Neuronal stem cell (in vitro differentiated cells): ENCODE measurements at regions not wholly inside any gene's neighbourhood (a gene's known extent, or its start where the extent isn't known, plus 50 kb on each side); places are given as distances from the start of the nearest gene placed in this dataset.

Experiments used
- DNase-seq: peaks from one replicate; pipeline ENCODE4 v3.0.0-alpha.2; 2013; ENCODE audit warnings: low spot score
- H2AFZ ChIP-seq: one replicate; pipeline ENCODE4 v1.6.1; 2013; ENCODE audit warnings: mild to moderate bottlenecking, low read length, inconsistent platforms
- H2AK5ac ChIP-seq: 2 replicates; pipeline ENCODE4 v1.6.1; 2013; ENCODE audit warnings: low read depth, mild to moderate bottlenecking, inconsistent platforms, low read length, moderate library complexity, mixed read lengths
- H2BK120ac ChIP-seq: 2 replicates; pipeline ENCODE4 v1.6.1; 2013; ENCODE audit warnings: low read depth, mild to moderate bottlenecking, inconsistent platforms, low read length, moderate library complexity, mixed read lengths
- H2BK12ac ChIP-seq: one replicate; pipeline ENCODE4 v1.6.1; 2013; ENCODE audit warnings: low read length, inconsistent platforms
- H2BK15ac ChIP-seq: 2 replicates; pipeline ENCODE4 v1.6.1; 2013; ENCODE audit warnings: mild to moderate bottlenecking, low read length, inconsistent platforms, mixed read lengths
- H2BK5ac ChIP-seq: one replicate; pipeline ENCODE4 v1.6.1; 2013; ENCODE audit warnings: inconsistent platforms, mild to moderate bottlenecking, low read length, moderate library complexity
- H3K14ac ChIP-seq: one replicate; pipeline ENCODE4 v1.6.1; 2013; ENCODE audit warnings: low read length, inconsistent platforms
- H3K18ac ChIP-seq: 2 replicates; pipeline ENCODE4 v1.6.1; 2013; ENCODE audit warnings: low read length, inconsistent platforms
- H3K23ac ChIP-seq: 2 replicates; pipeline ENCODE4 v1.6.1; 2013; ENCODE audit warnings: low read depth, mild to moderate bottlenecking, mixed read lengths, low read length, inconsistent platforms; ENCODE audit not compliant: poor library complexity
- H3K27ac ChIP-seq: replicated peaks from 3 replicates; pipeline ENCODE4 v1.5.1; 2013; ENCODE audit warnings: low read length, inconsistent platforms
- H3K27me3 ChIP-seq, 3 experiments: 2 replicates each; pipeline ENCODE4 v1.6.1; 2013; ENCODE audit warnings: low read length in 3 of 3, mild to moderate bottlenecking in 2 of 3, inconsistent platforms in 1 of 3, low read depth in 1 of 3, mixed read lengths in 1 of 3, moderate library complexity in 1 of 3; ENCODE audit not compliant: control insufficient read depth in 3 of 3, insufficient read depth in 3 of 3
- H3K36me3 ChIP-seq, 2 donors: replicated peaks in 1 of 2; 2 replicates each; pipeline ENCODE4 v1.6.1; 2013; ENCODE audit warnings: low read length in 2 of 2; ENCODE audit not compliant: control insufficient read depth in 2 of 2, insufficient read depth in 2 of 2
- H3K4ac ChIP-seq: 2 replicates; pipeline ENCODE4 v1.6.1; 2013; ENCODE audit warnings: inconsistent platforms, mild to moderate bottlenecking, low read length, moderate library complexity
- H3K4me1 ChIP-seq, 2 donors: 1 replicate in 1 of 2; 2 replicates in 1 of 2; pipeline ENCODE4 v1.6.1; 2013; ENCODE audit warnings: low read length in 2 of 2, low read depth in 1 of 2; ENCODE audit not compliant: control insufficient read depth in 2 of 2, insufficient read depth in 1 of 2
- H3K4me2 ChIP-seq: one replicate; pipeline ENCODE4 v1.6.1; 2013; ENCODE audit warnings: mild to moderate bottlenecking, low read length, inconsistent platforms; ENCODE audit not compliant: insufficient read depth, poor library complexity, severe bottlenecking
- H3K4me3 ChIP-seq, 2 donors: 2 replicates each; pipeline ENCODE4 v1.5.1; 2013; ENCODE audit warnings: low read length in 2 of 2, mild to moderate bottlenecking in 2 of 2, inconsistent platforms in 1 of 2, moderate library complexity in 1 of 2
- H3K79me1 ChIP-seq: one replicate; pipeline ENCODE4 v1.6.1; 2013; ENCODE audit warnings: low read depth, mild to moderate bottlenecking, inconsistent platforms, low read length, moderate library complexity
- H3K9ac ChIP-seq: one replicate; pipeline ENCODE4 v1.6.1; 2013; ENCODE audit warnings: mild to moderate bottlenecking, low read depth, low read length, inconsistent platforms; ENCODE audit not compliant: poor library complexity
- H3K9me3 ChIP-seq, 2 donors: replicated peaks in 1 of 2; 2 replicates each; pipeline versions ENCODE3 to v1.6.1; 2013; ENCODE audit warnings: low read length in 2 of 2, mild to moderate bottlenecking in 2 of 2, inconsistent platforms in 1 of 2, low read depth in 1 of 2, mixed read lengths in 1 of 2, moderate library complexity in 1 of 2; ENCODE audit not compliant: control insufficient read depth in 2 of 2, insufficient read depth in 1 of 2
- H4K8ac ChIP-seq: one replicate; pipeline ENCODE4 v1.6.1; 2013; ENCODE audit warnings: low read depth, mild to moderate bottlenecking, inconsistent platforms, low read length, moderate library complexity
- H4K91ac ChIP-seq: one replicate; pipeline ENCODE4 v1.6.1; 2013; ENCODE audit warnings: low read length, low read depth, mild to moderate bottlenecking, inconsistent platforms; ENCODE audit not compliant: poor library complexity
- WGBS, 2 donors: extraction: QIAGEN DNeasy Blood & Tissue Kit; methylation state at CpG; one replicate each; pipeline ENCODE4 v1.1.7; 2013; ENCODE audit warnings: missing lambda C conversion rate in 2 of 2, mixed read lengths in 1 of 2; ENCODE audit not compliant: insufficient read length in 2 of 2, insufficient replicate concordance in 1 of 2; ENCODE audit errors: extremely low coverage in 2 of 2; 5-methylcytosine and 5-hydroxymethylcytosine counted together

GRCh38 chr4:141465171-141465570 is 171.2 kb upstream of the IL15 start:
- no peaks in the 10 kb centered on the region for H3K9me3 ChIP-seq
- H3K27me3 ChIP-seq = no peaks in the 10 kb centered on the region
- H2BK5ac ChIP-seq = no peak overlapping the region
- H3K14ac ChIP-seq = no peak overlapping the region
- H3K36me3 ChIP-seq = no peaks in the 10 kb centered on the region
- H3K4ac ChIP-seq = no peak overlapping the region
- H2BK15ac ChIP-seq = no peak overlapping the region
- no peak overlapping the region for H2BK120ac ChIP-seq
- WGBS, 2 donors = no CpG with 5 or more reads among the region's 6 CpGs
- no peak overlapping the region for H3K27ac ChIP-seq
- no peak overlapping the region for H3K23ac ChIP-seq
- H2AFZ ChIP-seq = no peak overlapping the region
- H4K91ac ChIP-seq = no peak overlapping the region
- no peak for DNase-seq
- H3K18ac ChIP-seq = no peak overlapping the region
- H2BK12ac ChIP-seq = no peak overlapping the region
- H3K4me2 ChIP-seq = no peak overlapping the region
- H3K4me1 ChIP-seq = no peaks in the 10 kb centered on the region
- no peak overlapping the region for H3K4me3 ChIP-seq
- no peaks in the 10 kb centered on the region for H3K79me1 ChIP-seq
- no peak overlapping the region for H3K9ac ChIP-seq
- no peak overlapping the region for H4K8ac ChIP-seq
- no peak overlapping the region for H2AK5ac ChIP-seq

- Histone ChIP-seq H2BK15ac (no peak overlapping the region), H2AFZ (no peak overlapping the region), H4K8ac (no peak overlapping the region), H3K79me1 (no peaks in the 10 kb centered on the region), H4K91ac (no peak overlapping the region), H3K4ac (no peak overlapping the region), H3K9me3 (no peaks in the 10 kb centered on the region), H3K18ac (no peak overlapping the region), H3K9ac (no peak overlapping the region), H3K27me3 (no peaks in the 10 kb centered on the region), H2BK12ac (no peak overlapping the region), H3K4me2 (no peak overlapping the region), H3K36me3 (no peaks in the 10 kb centered on the region), H3K14ac (no peak overlapping the region), H3K4me3 (no peak overlapping the region), H2BK5ac (no peak overlapping the region), H3K27ac (no peak overlapping the region), H3K23ac (no peak overlapping the region), H2AK5ac (no peak overlapping the region), H2BK120ac (no peak overlapping the region), H3K4me1 (no peaks in the 10 kb centered on the region)
- no peak for DNase-seq
- WGBS, 2 donors = no CpG with 5 or more reads among the region's 2 CpGs
Observed at GRCh38 chr4:141467225-141467624, 169.2 kb upstream of the IL15 start.

GRCh38 chr4:141469392-141469791 is 167.0 kb upstream of the IL15 start:
- H2BK120ac ChIP-seq = no peak overlapping the region
- no peak overlapping the region for H3K23ac ChIP-seq
- no peak overlapping the region for H3K4me3 ChIP-seq
- H2AK5ac ChIP-seq = no peak overlapping the region
- H3K27ac ChIP-seq = no peak overlapping the region
- H2AFZ ChIP-seq = no peak overlapping the region
- no peaks in the 10 kb centered on the region for H3K4me1 ChIP-seq
- H3K14ac ChIP-seq = no peak overlapping the region
- no peak for DNase-seq
- H4K8ac ChIP-seq = no peak overlapping the region
- H3K27me3 ChIP-seq = no peaks in the 10 kb centered on the region
- H2BK12ac ChIP-seq = no peak overlapping the region
- no peak overlapping the region for H3K18ac ChIP-seq
- H3K9ac ChIP-seq = no peak overlapping the region
- H2BK5ac ChIP-seq = no peak overlapping the region
- WGBS, 2 donors = no CpG with 5 or more reads among the region's 1 CpG
- H4K91ac ChIP-seq = no peak overlapping the region
- H3K4me2 ChIP-seq = no peak overlapping the region
- H3K4ac ChIP-seq = no peak overlapping the region
- no peak overlapping the region for H2BK15ac ChIP-seq
- no peaks in the 10 kb centered on the region for H3K79me1 ChIP-seq
- H3K9me3 ChIP-seq = no peaks in the 10 kb centered on the region
- no peaks in the 10 kb centered on the region for H3K36me3 ChIP-seq

GRCh38 chr4:141473026-141473540 is 163.3 kb upstream of the IL15 start:
- H3K14ac ChIP-seq = no peak overlapping the region
- no peaks in the 10 kb centered on the region for H3K36me3 ChIP-seq
- H3K4me1 ChIP-seq = no peaks in the 10 kb centered on the region
- no peaks in the 10 kb centered on the region for H3K79me1 ChIP-seq
- no peak overlapping the region for H2BK120ac ChIP-seq
- H2BK15ac ChIP-seq = no peak overlapping the region
- no peaks in the 10 kb centered on the region for H3K27me3 ChIP-seq
- no peak overlapping the region for H3K9ac ChIP-seq
- no peak overlapping the region for H3K18ac ChIP-seq
- no peak overlapping the region for H2AFZ ChIP-seq
- H3K4ac ChIP-seq = no peak overlapping the region
- H2BK5ac ChIP-seq = no peak overlapping the region
- H4K8ac ChIP-seq = no peak overlapping the region
- no peak overlapping the region for H2BK12ac ChIP-seq
- no peak overlapping the region for H3K23ac ChIP-seq
- no peak overlapping the region for H4K91ac ChIP-seq
- no peak for DNase-seq
- H3K4me3 ChIP-seq = no peak overlapping the region
- H3K4me2 ChIP-seq = no peak overlapping the region
- no peak overlapping the region for H3K27ac ChIP-seq
- no peaks in the 10 kb centered on the region for H3K9me3 ChIP-seq
- H2AK5ac ChIP-seq = no peak overlapping the region
